CD4-positive, alpha-beta T cell (primary cell): ENCODE measurements at regions not wholly inside any gene's neighbourhood (a gene's known extent, or its start where the extent isn't known, plus 50 kb on each side); places are given as distances from the start of the nearest gene placed in this dataset.
"Not testable (repeated sequence)": the region's sequence is repeated elsewhere in the genome, so short reads cannot be mapped to it uniquely, and the experiment has no call there.

Source experiments
- ATAC-seq: fragments of 200-7000 bp; cut with Tn5 transposase; one replicate; pipeline ENCODE4 v1.10.0; 2022; ENCODE audit warnings: mild to moderate bottlenecking; ENCODE audit not compliant: poor library complexity
- CTCF ChIA-PET: fragments of 350-600 bp; sonication (Branson Sonifier 250); formaldehyde crosslinking; loops from one replicate; lab custom pipeline; 2021; ENCODE audit warnings: antibody characterized with exemption, inconsistent platforms; lab: Charles Lee
- POLR2A ChIA-PET: fragments of 350-600 bp; sonication (Branson Sonifier 250); formaldehyde crosslinking; loops from one replicate; lab custom pipeline; 2021; ENCODE audit warnings: antibody characterized with exemption, inconsistent platforms; lab: Charles Lee
- DNase-seq, 14 experiments: peaks; one replicate each; pipeline ENCODE4 v3.0.0-alpha.2; 2013 to 2020; ENCODE audit warnings: mixed read lengths in 2 of 14
- H3K27ac ChIP-seq, 2 donors: one replicate each; pipeline versions ENCODE4 v1.5.1 to v1.7.0; 2013; ENCODE audit warnings: low read length in 2 of 2, low read depth in 1 of 2, mild to moderate bottlenecking in 1 of 2
- H3K27me3 ChIP-seq, 2 experiments: 1 replicate in 1 of 2; 2 replicates in 1 of 2; pipeline versions ENCODE4 v1.6.1 to v1.7.0; 2013; ENCODE audit warnings: low read length in 2 of 2, control low read depth in 1 of 2, mild to moderate bottlenecking in 1 of 2, moderate library complexity in 1 of 2; ENCODE audit not compliant: insufficient read depth in 2 of 2, control insufficient read depth in 1 of 2
- H3K36me3 ChIP-seq: one replicate; pipeline ENCODE4 v1.6.1; 2013; ENCODE audit warnings: low read length, control low read depth; ENCODE audit not compliant: insufficient read depth
- H3K4me1 ChIP-seq: one replicate; pipeline ENCODE4 v1.6.1; 2013; ENCODE audit warnings: low read length, control low read depth; ENCODE audit not compliant: insufficient read depth
- H3K4me3 ChIP-seq: one replicate; pipeline ENCODE4 v1.5.1; 2013; ENCODE audit warnings: mild to moderate bottlenecking, low read length, moderate library complexity
- H3K9me3 ChIP-seq, 2 experiments: 1 replicate in 1 of 2; 2 replicates in 1 of 2; pipeline versions ENCODE4 v1.6.1 to v1.7.0; 2013; ENCODE audit warnings: low read length in 2 of 2, mild to moderate bottlenecking in 2 of 2, control low read depth in 1 of 2, moderate library complexity in 1 of 2; ENCODE audit not compliant: control insufficient read depth in 1 of 2, insufficient read depth in 1 of 2
- H3K27ac Mint-ChIP-seq: one replicate; pipeline ENCODE4 v1.8.0; 2020; ENCODE audit warnings: mixed read lengths
- H3K27me3 Mint-ChIP-seq: one replicate; pipeline ENCODE4 v1.8.0; 2021; ENCODE audit warnings: mixed read lengths
- H3K36me3 Mint-ChIP-seq: one replicate; pipeline ENCODE4 v1.8.0; 2021; ENCODE audit warnings: low read depth, mixed read lengths
- H3K4me1 Mint-ChIP-seq: one replicate; pipeline ENCODE4 v1.8.0; 2021; ENCODE audit warnings: low read depth, mixed read lengths
- H3K4me3 Mint-ChIP-seq: one replicate; pipeline ENCODE4 v1.8.0; 2020; ENCODE audit warnings: mild to moderate bottlenecking, mixed read lengths
- H3K9me3 Mint-ChIP-seq: one replicate; pipeline ENCODE4 v1.8.0; 2020; ENCODE audit warnings: mixed read lengths
- intact Hi-C, 2 experiments: fragments of 100-400 bp; cut with DNase I in 1 of 2; cut with micrococcal nuclease in 1 of 2; formaldehyde crosslinking; loops; one replicate each; pipeline versions ENCODE4 v1.15.1 to v1.9.0; 2023 to 2025; cut with DNase I, micrococcal nuclease
- TF ChIP-seq, protein P1 (sequence below): fragments of 200-600 bp; IDR thresholded peaks from one replicate; pipeline ENCODE4 v1.8.0; 2022; ENCODE audit warnings: antibody characterized with exemption, mild to moderate bottlenecking

- CTCF ChIA-PET, result no interaction called here
- no peaks in the 10 kb centered on the region for H3K4me1 ChIP-seq
- H3K4me3 ChIP-seq, result no peak overlapping the region
- H3K9me3 ChIP-seq, result peaks cover 0 to 7% of the 10 kb centered on the region in 2 experiments
- H3K27ac ChIP-seq, result no peak overlapping the region
- intact Hi-C loops, result no loop called here
- Mint-ChIP-seq H3K4me1 (no peaks in the 10 kb centered on the region), H3K9me3 (no peaks in the 10 kb centered on the region), H3K36me3 (no peaks in the 10 kb centered on the region), H3K27me3 (peaks cover 38% of the 10 kb centered on the region), H3K27ac (no peak overlapping the region), H3K4me3 (no peak overlapping the region)
- TF ChIP-seq, protein P1, sequence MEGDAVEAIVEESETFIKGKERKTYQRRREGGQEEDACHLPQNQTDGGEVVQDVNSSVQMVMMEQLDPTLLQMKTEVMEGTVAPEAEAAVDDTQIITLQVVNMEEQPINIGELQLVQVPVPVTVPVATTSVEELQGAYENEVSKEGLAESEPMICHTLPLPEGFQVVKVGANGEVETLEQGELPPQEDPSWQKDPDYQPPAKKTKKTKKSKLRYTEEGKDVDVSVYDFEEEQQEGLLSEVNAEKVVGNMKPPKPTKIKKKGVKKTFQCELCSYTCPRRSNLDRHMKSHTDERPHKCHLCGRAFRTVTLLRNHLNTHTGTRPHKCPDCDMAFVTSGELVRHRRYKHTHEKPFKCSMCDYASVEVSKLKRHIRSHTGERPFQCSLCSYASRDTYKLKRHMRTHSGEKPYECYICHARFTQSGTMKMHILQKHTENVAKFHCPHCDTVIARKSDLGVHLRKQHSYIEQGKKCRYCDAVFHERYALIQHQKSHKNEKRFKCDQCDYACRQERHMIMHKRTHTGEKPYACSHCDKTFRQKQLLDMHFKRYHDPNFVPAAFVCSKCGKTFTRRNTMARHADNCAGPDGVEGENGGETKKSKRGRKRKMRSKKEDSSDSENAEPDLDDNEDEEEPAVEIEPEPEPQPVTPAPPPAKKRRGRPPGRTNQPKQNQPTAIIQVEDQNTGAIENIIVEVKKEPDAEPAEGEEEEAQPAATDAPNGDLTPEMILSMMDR, result no peak
- H3K27me3 ChIP-seq, result peaks cover 0 to 2% of the 10 kb centered on the region in 2 experiments
- DNase-seq, result no peak
- POLR2A ChIA-PET, result no interaction called here
- no peak for ATAC-seq
- no peaks in the 10 kb centered on the region for H3K36me3 ChIP-seq
Observed at GRCh38 chr18:22752014-22752413, 181.1 kb upstream of the RBBP8 start.

DNA sequence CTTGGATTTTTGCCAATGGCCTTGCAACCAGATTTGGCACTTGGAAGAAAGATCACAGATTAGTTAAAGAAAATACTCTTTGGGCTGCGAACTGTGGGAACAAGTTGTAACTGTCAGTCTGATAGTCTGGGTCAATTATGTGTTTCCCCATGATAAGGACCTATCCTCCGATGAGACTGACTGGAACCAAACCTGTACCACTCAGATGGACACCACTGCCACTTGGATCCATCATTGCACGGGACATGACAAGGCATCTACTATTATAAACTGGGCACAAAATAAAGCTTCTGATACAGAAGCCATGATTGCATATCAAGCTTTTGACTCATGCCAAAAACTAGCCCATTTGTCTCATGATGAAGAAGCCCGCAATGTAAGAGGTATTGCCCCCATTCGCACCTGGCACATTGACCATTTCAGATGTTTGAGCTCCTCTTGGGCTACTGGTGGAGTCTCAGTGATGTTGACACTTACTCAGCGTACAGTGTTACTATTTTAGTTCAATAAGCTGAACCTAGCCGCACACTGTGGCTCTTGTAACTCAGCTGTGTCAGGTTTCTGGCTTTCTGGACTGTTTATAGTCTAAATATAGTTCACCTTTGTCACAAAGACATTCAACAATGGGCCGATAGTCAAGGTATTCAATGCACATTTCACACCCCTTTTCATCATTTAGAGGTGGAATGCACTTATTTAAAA, 179.8 kb upstream of the RBBP8 start:
- Mint-ChIP-seq H3K4me3 (no peak overlapping the region), H3K27ac (no peak overlapping the region), H3K9me3 (no peaks in the 10 kb centered on the region), H3K4me1 (no peaks in the 10 kb centered on the region), H3K27me3 (peaks cover 36% of the 10 kb centered on the region), H3K36me3 (no peaks in the 10 kb centered on the region)
- Histone ChIP-seq H3K36me3 (no peaks in the 10 kb centered on the region), H3K4me3 (no peak overlapping the region), H3K27ac (no peak overlapping the region), H3K4me1 (no peaks in the 10 kb centered on the region), H3K9me3 (peaks cover 0 to 7% of the 10 kb centered on the region in 2 experiments), H3K27me3 (peaks cover 0 to 2% of the 10 kb centered on the region in 2 experiments)
- intact Hi-C loops, result no loop called here
- no peak for DNase-seq
- CTCF ChIA-PET, result no interaction called here
- TF ChIP-seq, protein P1, result no peak
- no peak for ATAC-seq
- POLR2A ChIA-PET, result no interaction called here

GRCh38 chr18:22764005-22764404, 169.1 kb upstream of the RBBP8 start:
- H3K27me3 ChIP-seq, POLR2A ChIA-PET, CTCF ChIA-PET, H3K27ac ChIP-seq, H3K36me3 Mint-ChIP-seq, H3K4me3 Mint-ChIP-seq, DNase-seq, H3K4me3 ChIP-seq, H3K9me3 Mint-ChIP-seq, ATAC-seq, H3K4me1 Mint-ChIP-seq, H3K36me3 ChIP-seq, intact Hi-C loops, H3K9me3 ChIP-seq, H3K4me1 ChIP-seq, H3K27ac Mint-ChIP-seq: not testable (repeated sequence)
- peaks cover 37% of the 10 kb centered on the region for H3K27me3 Mint-ChIP-seq

GRCh38 chr18:22765896-22766295, 167.2 kb upstream of the RBBP8 start:
- ChIA-PET CTCF (interaction anchor here (0.6 kb wide), 1 partner anchor 230 kb away, joined by 4 read pairs; no protein-coding TSS in a partner anchor), POLR2A (no interaction called here)
- no peak for ATAC-seq
- intact Hi-C loops, result no loop called here
- TF ChIP-seq, protein P1, result no peak
- H3K27ac ChIP-seq, result no peak overlapping the region
- Mint-ChIP-seq H3K4me1 (no peaks in the 10 kb centered on the region), H3K36me3 (no peaks in the 10 kb centered on the region), H3K9me3 (peaks cover 6% of the 10 kb centered on the region), H3K4me3 (no peak overlapping the region), H3K27ac (no peak overlapping the region), H3K27me3 (peaks cover 24% of the 10 kb centered on the region)
- no peak for DNase-seq
- H3K4me1 ChIP-seq, result no peaks in the 10 kb centered on the region
- no peak overlapping the region for H3K4me3 ChIP-seq
- H3K9me3 ChIP-seq, result no peaks in the 10 kb centered on the region
- H3K27me3 ChIP-seq, result peaks cover 2 to 8% of the 10 kb centered on the region in 2 experiments
- H3K36me3 ChIP-seq, result no peaks in the 10 kb centered on the region
